GM23338 (cell line): ENCODE measurements at regions not wholly inside any gene's neighbourhood (a gene's known extent, or its start where the extent isn't known, plus 50 kb on each side); places are given as distances from the start of the nearest gene placed in this dataset.

Experiments used
- ATAC-seq: fragments of 200-7000 bp; cut with Tn5 transposase; 3 replicates; pipeline ENCODE4 v1.9.1; 2020
- DNase-seq: peaks from one replicate; pipeline ENCODE4 v3.0.0-alpha.2; 2015; ENCODE audit warnings: low spot score
- H2AFZ ChIP-seq: fragments of 200-600 bp; sonication (generic); 2 replicates; pipeline ENCODE4 v1.8.0; 2016; ENCODE audit warnings: antibody characterized with exemption, mild to moderate bottlenecking, moderate library complexity
- H3F3A ChIP-seq: fragments of 200-600 bp; sonication (generic); replicated peaks from 2 replicates; pipeline ENCODE4 v1.8.0; 2017; ENCODE audit warnings: antibody characterized with exemption, mixed run types, low read depth
- H3K27ac ChIP-seq: fragments of 200-600 bp; sonication (generic); 2 replicates; pipeline ENCODE4 v1.6.1; 2016; ENCODE audit warnings: low read depth
- H3K27me3 ChIP-seq: fragments of 200-600 bp; sonication (generic); 2 replicates; pipeline ENCODE4 v1.8.0; 2016; ENCODE audit warnings: mild to moderate bottlenecking, mixed run types, moderate library complexity; ENCODE audit not compliant: insufficient read depth
- H3K36me3 ChIP-seq: fragments of 200-600 bp; sonication (generic); 2 replicates; pipeline ENCODE4 v1.8.0; 2016; ENCODE audit warnings: mild to moderate bottlenecking; ENCODE audit not compliant: insufficient read depth
- H3K4me1 ChIP-seq: fragments of 200-600 bp; sonication (generic); 2 replicates; pipeline ENCODE4 v1.8.0; 2016; ENCODE audit warnings: mild to moderate bottlenecking, moderate library complexity; ENCODE audit not compliant: insufficient read depth
- H3K4me2 ChIP-seq: fragments of 200-600 bp; sonication (generic); 2 replicates; pipeline ENCODE4 v1.7.1; 2017; ENCODE audit warnings: mixed run types
- H3K4me3 ChIP-seq: fragments of 200-600 bp; sonication (generic); 2 replicates; pipeline ENCODE4 v1.6.1; 2016; ENCODE audit warnings: mixed run types
- H3K79me2 ChIP-seq: fragments of 200-600 bp; sonication (generic); replicated peaks from 2 replicates; pipeline ENCODE4 v1.8.0; 2017; ENCODE audit warnings: mild to moderate bottlenecking; ENCODE audit not compliant: insufficient read depth
- H3K9me2 ChIP-seq: fragments of 200-600 bp; sonication (generic); 2 replicates; pipeline ENCODE4 v1.8.0; 2017; ENCODE audit not compliant: insufficient read depth
- H4K20me1 ChIP-seq: fragments of 200-600 bp; sonication (generic); replicated peaks from 2 replicates; pipeline ENCODE4 v1.8.0; 2017; ENCODE audit warnings: mild to moderate bottlenecking; ENCODE audit not compliant: insufficient read depth
- H3K27ac Mint-ChIP-seq: 2 replicates; pipeline ENCODE4 v1.8.0; 2020; ENCODE audit warnings: inconsistent platforms, mild to moderate bottlenecking, moderate library complexity, mixed read lengths
- H3K27me3 Mint-ChIP-seq: 3 replicates; pipeline ENCODE4 v1.8.0; 2022; ENCODE audit warnings: low read depth, mild to moderate bottlenecking, moderate library complexity, mixed read lengths, inconsistent platforms; ENCODE audit not compliant: insufficient read depth, poor library complexity
- H3K36me3 Mint-ChIP-seq: 3 replicates; pipeline ENCODE4 v1.8.0; 2021; ENCODE audit warnings: low read depth, mild to moderate bottlenecking, inconsistent platforms, moderate library complexity, mixed read lengths
- H3K4me1 Mint-ChIP-seq: 3 replicates; pipeline ENCODE4 v1.8.0; 2020; ENCODE audit warnings: mild to moderate bottlenecking, inconsistent platforms, mixed read lengths
- H3K4me3 Mint-ChIP-seq: 3 replicates; pipeline ENCODE4 v1.8.0; 2021; ENCODE audit warnings: moderate library complexity, mild to moderate bottlenecking, inconsistent platforms, mixed read lengths
- H3K9me3 Mint-ChIP-seq: 3 replicates; pipeline ENCODE4 v1.8.0; 2020; ENCODE audit warnings: moderate library complexity, mild to moderate bottlenecking, inconsistent platforms, mixed read lengths
- CREB1 ChIP-seq: fragments of 250-450 bp; sonication (Bioruptor Pico); IDR thresholded peaks from 2 replicates; pipeline ENCODE4 v1.5.0; 2020; ENCODE audit warnings: low read depth, mild to moderate bottlenecking, moderate library complexity
- CTCF ChIP-seq, 2 experiments: fragments of 200-600 bp in 1 of 2; sonication (generic) in 1 of 2; conservative IDR thresholded peaks; 2 replicates each; pipeline versions ENCODE4 v1.5.1 to v1.6.1; 2016 to 2017; ENCODE audit warnings: antibody characterized with exemption in 2 of 2, low read depth in 2 of 2, mild to moderate bottlenecking in 2 of 2, moderate library complexity in 1 of 2
- ETS1 ChIP-seq: IDR thresholded peaks from 2 replicates; pipeline ENCODE4 v1.6.1; 2016; ENCODE audit warnings: antibody characterized with exemption
- EZH2 ChIP-seq: fragments of 200-600 bp; sonication (generic); IDR thresholded peaks from one replicate; pipeline ENCODE4 v1.8.0; 2017; ENCODE audit warnings: antibody characterized with exemption, mild to moderate bottlenecking, low read depth; ENCODE audit not compliant: unreplicated experiment
- EZH2phosphoT487 ChIP-seq: fragments of 200-600 bp; sonication (generic); IDR thresholded peaks from one replicate; pipeline ENCODE4 v1.8.1; 2018; ENCODE audit warnings: antibody characterized with exemption; ENCODE audit not compliant: unreplicated experiment
- JUNB ChIP-seq: IDR thresholded peaks from one replicate; pipeline ENCODE4 v1.6.1; 2016; ENCODE audit warnings: antibody characterized with exemption; ENCODE audit not compliant: unreplicated experiment
- NANOG ChIP-seq: IDR thresholded peaks from 2 replicates; pipeline ENCODE4 v1.6.1; 2016; ENCODE audit warnings: antibody characterized with exemption, borderline replicate concordance
- POLR2AphosphoS5 ChIP-seq: IDR thresholded peaks from 2 replicates; pipeline ENCODE4 v1.6.1; 2016; ENCODE audit warnings: antibody characterized with exemption, low read depth
- REST ChIP-seq: IDR thresholded peaks from one replicate; pipeline ENCODE4 v1.6.1; 2018; ENCODE audit warnings: antibody characterized with exemption; ENCODE audit not compliant: unreplicated experiment
- STAT1 ChIP-seq: IDR thresholded peaks from one replicate; pipeline ENCODE4 v1.6.1; 2016; ENCODE audit warnings: antibody characterized with exemption; ENCODE audit not compliant: unreplicated experiment
- ZNF114 ChIP-seq: fragments of 250-450 bp; sonication (Bioruptor Pico); IDR thresholded peaks from 2 replicates; pipeline ENCODE4 v1.5.0; 2020; ENCODE audit warnings: mild to moderate bottlenecking, moderate library complexity
- ZNF331 ChIP-seq: fragments of 250-450 bp; sonication (Bioruptor Pico); IDR thresholded peaks from 2 replicates; pipeline ENCODE4 v1.5.0; 2020; ENCODE audit warnings: low read depth, mild to moderate bottlenecking, moderate library complexity
- ZNF462 ChIP-seq: fragments of 250-450 bp; sonication (Bioruptor Pico); IDR thresholded peaks from 2 replicates; pipeline ENCODE4 v1.5.0; 2020; ENCODE audit warnings: mild to moderate bottlenecking, moderate library complexity

- no peak overlapping the region for H3K27ac Mint-ChIP-seq
Observed at GRCh38 chr12:90574676-90575075, 380.3 kb downstream of the CCER1 start.

More at GRCh38 chr12:90574676-90575075, 380.3 kb downstream of the CCER1 start:
- no peaks in the 10 kb centered on the region for H3K27me3 ChIP-seq
- peaks cover 6% of the 10 kb centered on the region for H3K9me3 Mint-ChIP-seq
- H3K4me2 ChIP-seq = no peak overlapping the region
- H2AFZ ChIP-seq = no peak overlapping the region
- H4K20me1 ChIP-seq = no peaks in the 10 kb centered on the region
- DNase-seq (no peak), ATAC-seq (no peak)
- no peaks in the 10 kb centered on the region for H3K4me1 Mint-ChIP-seq
- H3K27me3 Mint-ChIP-seq = peaks cover 2% of the 10 kb centered on the region
- no peaks in the 10 kb centered on the region for H3F3A ChIP-seq
- H3K36me3 ChIP-seq = no peaks in the 10 kb centered on the region
- H3K4me3 Mint-ChIP-seq = no peak overlapping the region
- H3K79me2 ChIP-seq = no peaks in the 10 kb centered on the region
- peaks cover 2% of the 10 kb centered on the region; the same call in 2 of the 3 replicates for H3K36me3 Mint-ChIP-seq
- TF ChIP-seq REST (no peak), CTCF (conservative IDR thresholded peaks at IDR 0.05; ENCODE audit: low read depth in 2 of 2) (no peak), EZH2phosphoT487 (no peak), ZNF331 (CRISPR knock-in tag) (no peak), ETS1 (no peak), NANOG (no peak), POLR2AphosphoS5 (no peak), ZNF114 (CRISPR knock-in tag) (no peak), CREB1 (CRISPR knock-in tag) (no peak), ZNF462 (CRISPR knock-in tag) (no peak), EZH2 (no peak), STAT1 (no peak), JUNB (no peak)
- H3K4me3 ChIP-seq = no peak overlapping the region
- H3K4me1 ChIP-seq = no peaks in the 10 kb centered on the region
- H3K27ac ChIP-seq = no peak overlapping the region
- H3K9me2 ChIP-seq = peaks cover 5% of the 10 kb centered on the region
